CD4-positive, CD25-positive, alpha-beta regulatory T cell (primary cell): ENCODE measurements at regions not wholly inside any gene's neighbourhood (a gene's known extent, or its start where the extent isn't known, plus 50 kb on each side); places are given as distances from the start of the nearest gene placed in this dataset.

Experiments used
- ATAC-seq, 2 donors: fragments of 150-1000 bp; cut with Tn5 transposase; one replicate each; pipeline ENCODE4 v1.10.0; 2021; ENCODE audit warnings: low read depth in 2 of 2, moderate number of reproducible peaks in 2 of 2, moderate library complexity in 1 of 2
- DNase-seq, 3 donors: peaks; one replicate each; pipeline versions ENCODE4 v3.0.0 to v3.0.0-alpha.2; 2012 to 2022; ENCODE audit warnings: mixed read lengths in 1 of 3
- H3K27ac ChIP-seq: one replicate; pipeline ENCODE4 v1.7.0; 2013; ENCODE audit warnings: mild to moderate bottlenecking, low read length; ENCODE audit not compliant: insufficient read depth, poor library complexity, severe bottlenecking
- H3K27me3 ChIP-seq: one replicate; pipeline ENCODE4 v1.7.0; 2013; ENCODE audit warnings: low read length; ENCODE audit not compliant: control insufficient read depth, insufficient read depth
- H3K36me3 ChIP-seq: one replicate; pipeline ENCODE4 v1.7.0; 2013; ENCODE audit warnings: mild to moderate bottlenecking, low read length, moderate library complexity; ENCODE audit not compliant: control insufficient read depth, insufficient read depth
- H3K4me1 ChIP-seq: 2 replicates; pipeline ENCODE4 v1.7.0; 2013; ENCODE audit warnings: mild to moderate bottlenecking, low read length; ENCODE audit not compliant: insufficient read depth, control insufficient read depth, poor library complexity, severe bottlenecking
- H3K4me3 ChIP-seq: one replicate; pipeline ENCODE4 v1.7.0; 2013; ENCODE audit warnings: low read depth, mild to moderate bottlenecking, low read length, moderate library complexity
- H3K9me3 ChIP-seq, 2 experiments: 1 replicate in 1 of 2; 2 replicates in 1 of 2; pipeline ENCODE4 v1.7.0; 2013; ENCODE audit warnings: low read length in 2 of 2, mild to moderate bottlenecking in 1 of 2, moderate library complexity in 1 of 2; ENCODE audit not compliant: control insufficient read depth in 2 of 2
- H3K27ac Mint-ChIP-seq, 3 donors: one replicate each; pipeline ENCODE4 v1.8.0; 2020 to 2022; ENCODE audit warnings: mild to moderate bottlenecking in 3 of 3, mixed read lengths in 3 of 3, moderate library complexity in 2 of 3
- H3K27me3 Mint-ChIP-seq: one replicate; pipeline ENCODE4 v1.8.0; 2022; ENCODE audit warnings: mild to moderate bottlenecking, mixed read lengths
- H3K36me3 Mint-ChIP-seq: one replicate; pipeline ENCODE4 v1.8.0; 2020; ENCODE audit warnings: mixed read lengths
- H3K4me1 Mint-ChIP-seq, 4 donors: one replicate each; pipeline ENCODE4 v1.8.0; 2020 to 2022; ENCODE audit warnings: mixed read lengths in 4 of 4, mild to moderate bottlenecking in 1 of 4
- H3K4me3 Mint-ChIP-seq, 4 donors: one replicate each; pipeline ENCODE4 v1.8.0; 2020 to 2022; ENCODE audit warnings: mild to moderate bottlenecking in 4 of 4, mixed read lengths in 4 of 4, moderate library complexity in 3 of 4
- H3K9me3 Mint-ChIP-seq, 7 donors: one replicate each; pipeline ENCODE4 v1.8.0; 2020 to 2022; ENCODE audit warnings: mixed read lengths in 7 of 7, mild to moderate bottlenecking in 3 of 7, moderate library complexity in 2 of 7

DNA sequence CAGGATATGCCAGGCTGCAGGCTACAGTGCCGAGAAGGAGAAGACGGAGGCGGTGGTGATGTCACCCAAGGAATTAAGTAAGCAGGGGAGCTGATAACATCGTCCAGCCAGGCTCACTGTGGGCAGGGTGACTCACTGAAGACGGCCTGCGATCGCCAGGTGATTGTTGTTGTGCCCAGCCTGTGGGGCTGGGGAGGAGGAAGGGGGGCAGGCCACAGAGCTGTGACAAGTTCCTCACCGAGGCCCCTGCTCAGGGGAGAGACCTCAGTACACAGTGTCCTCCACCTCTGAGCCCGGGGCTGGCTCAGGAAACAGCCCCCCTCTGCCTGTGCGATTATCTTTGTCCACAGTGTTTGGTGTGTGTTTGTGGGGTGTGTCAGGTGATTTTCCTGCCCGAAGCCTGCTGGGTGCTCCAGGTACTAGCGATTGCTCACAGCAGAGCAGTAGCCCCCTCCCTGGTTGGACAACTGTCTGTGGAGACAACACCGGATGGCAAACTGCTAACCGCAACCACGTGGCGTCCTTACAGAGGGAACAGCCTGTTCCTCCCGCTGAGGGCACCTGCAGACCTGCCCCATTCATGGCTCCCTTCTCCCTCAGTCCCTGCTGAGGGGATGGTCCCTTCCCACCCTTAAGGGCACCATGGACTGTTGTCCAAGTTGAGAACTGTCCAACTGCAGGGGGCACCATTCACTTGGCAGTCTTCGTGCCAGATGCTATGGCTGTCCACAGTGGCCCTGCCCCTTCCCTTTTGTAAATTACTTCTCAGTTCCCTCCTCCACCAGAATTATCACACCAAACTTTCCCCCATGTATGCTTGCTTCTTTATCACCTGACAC lies 95.1 kb downstream of the ZFP36L2 start:
- peak; percentile 51 to 55 for ATAC-seq
- no peaks in the 10 kb centered on the region for H3K9me3 Mint-ChIP-seq
- peak; percentile 70 to 91 (median 82) for DNase-seq
- peak overlapping the region; percentile 64 to 85 (median 76) for H3K4me3 Mint-ChIP-seq
- Histone ChIP-seq H3K4me1 (peaks cover 91% of the 10 kb centered on the region), H3K27me3 (no peaks in the 10 kb centered on the region), H3K27ac (peak overlapping the region; percentile 91), H3K4me3 (peak overlapping the region; percentile 70), H3K9me3 (no peaks in the 10 kb centered on the region), H3K36me3 (no peaks in the 10 kb centered on the region)
- no peaks in the 10 kb centered on the region for H3K36me3 Mint-ChIP-seq
- H3K4me1 Mint-ChIP-seq, result peaks cover 35 to 92% (median 67%) of the 10 kb centered on the region in 4 donors
- peak overlapping the region; percentile 99 to 100 (median 99) for H3K27ac Mint-ChIP-seq
- peaks cover 1% of the 10 kb centered on the region for H3K27me3 Mint-ChIP-seq

DNA sequence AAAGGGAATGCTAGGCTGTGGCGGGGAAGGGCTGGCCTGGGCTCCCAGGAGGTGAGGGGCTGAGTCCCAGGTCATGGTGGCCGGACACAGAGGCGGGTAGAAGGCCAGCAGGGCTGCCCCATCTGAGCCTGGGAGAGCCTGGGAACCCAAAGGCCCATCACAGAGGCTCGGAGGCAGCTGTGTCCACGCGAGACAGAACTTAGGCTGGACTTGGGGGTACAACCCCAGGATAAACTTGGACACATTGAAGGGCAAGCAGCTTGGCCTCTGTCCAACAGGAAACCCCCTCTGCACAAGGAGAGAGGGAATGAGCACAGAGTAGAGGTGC lies 95.9 kb downstream of the ZFP36L2 start:
- H3K4me1 Mint-ChIP-seq, result peaks cover 31 to 88% (median 64%) of the 10 kb centered on the region in 4 donors
- no peaks in the 10 kb centered on the region for H3K36me3 Mint-ChIP-seq
- H3K4me3 Mint-ChIP-seq, result peak overlapping the region; percentile 66 to 85 (median 78)
- Histone ChIP-seq H3K4me3 (peak overlapping the region; percentile 19), H3K4me1 (peaks cover 83% of the 10 kb centered on the region), H3K36me3 (no peaks in the 10 kb centered on the region), H3K9me3 (no peaks in the 10 kb centered on the region), H3K27ac (peak overlapping the region; percentile 91), H3K27me3 (no peaks in the 10 kb centered on the region)
- no peak for DNase-seq
- peaks cover 8% of the 10 kb centered on the region for H3K27me3 Mint-ChIP-seq
- H3K27ac Mint-ChIP-seq, result peak overlapping the region; percentile 99 to 100 (median 99)
- H3K9me3 Mint-ChIP-seq, result no peaks in the 10 kb centered on the region
- ATAC-seq, result no peak

DNA sequence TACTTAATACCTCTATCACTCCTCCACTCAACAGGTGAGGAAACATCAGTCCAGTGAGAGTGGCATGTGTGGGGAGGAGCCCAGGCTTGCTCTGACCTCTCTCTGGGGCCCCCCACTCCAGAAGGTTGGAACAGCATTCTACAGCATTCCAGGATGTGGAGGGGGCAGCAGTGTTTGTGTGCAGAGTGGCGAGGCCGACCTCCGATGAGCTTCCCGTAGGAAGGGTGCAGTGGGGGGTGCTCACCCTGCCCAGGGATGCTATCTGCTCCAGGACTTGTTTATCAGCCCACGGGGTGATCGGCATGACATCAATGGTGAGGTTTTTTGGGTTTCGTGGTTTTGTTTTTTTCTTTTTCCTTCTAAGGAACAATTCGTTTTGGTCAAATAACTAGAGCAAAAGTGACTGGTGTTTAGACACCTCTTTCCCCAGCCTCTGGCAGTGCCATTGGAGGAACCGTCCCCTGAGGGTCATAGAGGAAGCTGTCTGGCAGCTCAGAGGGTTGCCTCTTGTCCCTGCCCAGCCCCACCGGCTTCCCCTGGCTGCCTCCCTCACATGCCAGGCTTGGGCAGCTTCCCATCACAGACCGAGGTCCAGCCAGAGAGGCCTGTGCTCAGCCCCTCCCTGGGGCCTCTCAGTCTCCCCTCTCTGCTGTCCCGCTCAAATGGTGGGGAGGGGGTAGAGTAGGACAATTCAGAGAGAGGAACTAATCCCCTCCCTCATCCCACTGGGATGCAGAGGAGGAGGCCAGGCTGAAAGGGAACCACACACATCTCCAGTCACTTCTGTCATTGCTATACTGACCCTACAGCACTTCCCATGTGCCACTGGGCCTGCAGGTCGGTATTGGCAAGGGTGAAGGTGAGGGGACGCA lies 96.5 kb downstream of the ZFP36L2 start:
- Mint-ChIP-seq H3K36me3 (no peaks in the 10 kb centered on the region), H3K4me1 (peaks cover 31 to 82% (median 61%) of the 10 kb centered on the region in 4 donors), H3K27me3 (peaks cover 8% of the 10 kb centered on the region), H3K27ac (peak overlapping the region; percentile 99 to 100 (median 99)), H3K4me3 (peak overlapping the region; percentile 66 to 79 (median 74)), H3K9me3 (no peaks in the 10 kb centered on the region)
- Histone ChIP-seq H3K4me1 (peaks cover 77% of the 10 kb centered on the region), H3K27ac (peak overlapping the region; percentile 91), H3K9me3 (no peaks in the 10 kb centered on the region), H3K27me3 (no peaks in the 10 kb centered on the region), H3K4me3 (no peak overlapping the region), H3K36me3 (no peaks in the 10 kb centered on the region)
- no peak for DNase-seq
- no peak for ATAC-seq

DNA sequence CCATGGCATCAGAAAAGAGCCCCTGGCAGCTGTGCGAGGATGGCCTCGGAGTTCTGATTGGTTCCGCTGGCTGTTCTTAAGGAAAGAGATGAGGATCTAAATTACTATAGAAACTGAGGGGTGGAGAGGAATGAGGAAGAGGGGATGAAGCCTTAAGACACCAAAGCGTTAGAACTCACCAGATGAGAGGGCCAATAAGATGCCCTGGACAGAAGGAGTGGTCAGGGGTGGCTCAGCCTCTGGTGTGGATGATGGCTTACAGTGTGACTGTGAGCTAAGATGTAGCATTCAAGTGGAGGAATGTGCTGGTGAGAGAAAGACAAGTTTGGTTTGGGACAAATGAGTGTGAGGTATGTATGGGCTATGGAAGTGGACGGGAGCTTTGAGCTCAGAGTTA lies 97.8 kb downstream of the ZFP36L2 start:
- no peak overlapping the region for H3K4me3 ChIP-seq
- Mint-ChIP-seq H3K4me3 (peak overlapping the region in 3 of 4 donors; percentile 12 to 66 (median 56)), H3K4me1 (peaks cover 26 to 79% (median 53%) of the 10 kb centered on the region in 4 donors), H3K9me3 (no peaks in the 10 kb centered on the region), H3K27ac (peak overlapping the region; percentile 99 to 100 (median 99)), H3K27me3 (peaks cover 8% of the 10 kb centered on the region), H3K36me3 (no peaks in the 10 kb centered on the region)
- ATAC-seq (no peak), DNase-seq (no peak)
- H3K27me3 ChIP-seq, result no peaks in the 10 kb centered on the region
- H3K4me1 ChIP-seq, result peaks cover 64% of the 10 kb centered on the region
- peak overlapping the region; percentile 91 for H3K27ac ChIP-seq
- no peaks in the 10 kb centered on the region for H3K9me3 ChIP-seq
- H3K36me3 ChIP-seq, result no peaks in the 10 kb centered on the region

DNA sequence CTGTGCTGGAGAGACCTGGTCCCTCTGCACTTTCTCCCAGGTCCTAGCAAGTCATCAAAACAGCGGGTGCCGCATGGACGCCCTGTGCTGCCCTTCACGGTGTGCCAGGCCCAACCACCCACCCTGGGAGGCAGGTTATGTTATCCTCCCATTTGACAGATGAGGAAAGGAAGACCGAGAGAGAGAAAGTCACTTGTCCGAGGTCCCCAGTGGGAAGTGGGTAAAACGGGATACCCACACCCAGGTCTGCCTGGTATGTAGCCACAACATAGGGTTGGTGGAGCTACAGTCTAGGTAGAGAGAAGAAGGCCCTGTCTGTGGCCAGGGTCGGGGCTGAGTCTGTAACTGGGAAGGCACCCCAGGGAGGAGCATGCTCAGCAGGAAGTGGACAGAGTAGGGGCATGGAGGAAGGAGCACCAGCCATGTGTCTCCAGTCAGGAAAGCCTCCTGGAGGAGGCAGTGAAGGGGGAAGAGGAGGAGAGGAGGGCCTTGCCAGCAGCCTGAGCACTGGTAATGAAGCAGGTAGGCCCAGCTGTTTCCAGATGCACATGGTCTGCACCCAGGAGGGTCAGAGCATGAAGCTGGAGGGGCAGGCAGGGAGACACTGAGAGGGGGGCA lies 98.4 kb downstream of the ZFP36L2 start:
- Histone ChIP-seq H3K4me1 (peaks cover 59% of the 10 kb centered on the region), H3K36me3 (no peaks in the 10 kb centered on the region), H3K4me3 (no peak overlapping the region), H3K27me3 (no peaks in the 10 kb centered on the region), H3K27ac (peak overlapping the region; percentile 38), H3K9me3 (no peaks in the 10 kb centered on the region)
- Mint-ChIP-seq H3K27ac (peak overlapping the region; percentile 99 to 100 (median 99)), H3K9me3 (no peaks in the 10 kb centered on the region), H3K27me3 (peaks cover 8% of the 10 kb centered on the region), H3K4me1 (peaks cover 25 to 73% (median 49%) of the 10 kb centered on the region in 4 donors), H3K4me3 (peak overlapping the region; percentile 12 to 84 (median 54)), H3K36me3 (no peaks in the 10 kb centered on the region)
- no peak for DNase-seq
- ATAC-seq, result no peak

DNA sequence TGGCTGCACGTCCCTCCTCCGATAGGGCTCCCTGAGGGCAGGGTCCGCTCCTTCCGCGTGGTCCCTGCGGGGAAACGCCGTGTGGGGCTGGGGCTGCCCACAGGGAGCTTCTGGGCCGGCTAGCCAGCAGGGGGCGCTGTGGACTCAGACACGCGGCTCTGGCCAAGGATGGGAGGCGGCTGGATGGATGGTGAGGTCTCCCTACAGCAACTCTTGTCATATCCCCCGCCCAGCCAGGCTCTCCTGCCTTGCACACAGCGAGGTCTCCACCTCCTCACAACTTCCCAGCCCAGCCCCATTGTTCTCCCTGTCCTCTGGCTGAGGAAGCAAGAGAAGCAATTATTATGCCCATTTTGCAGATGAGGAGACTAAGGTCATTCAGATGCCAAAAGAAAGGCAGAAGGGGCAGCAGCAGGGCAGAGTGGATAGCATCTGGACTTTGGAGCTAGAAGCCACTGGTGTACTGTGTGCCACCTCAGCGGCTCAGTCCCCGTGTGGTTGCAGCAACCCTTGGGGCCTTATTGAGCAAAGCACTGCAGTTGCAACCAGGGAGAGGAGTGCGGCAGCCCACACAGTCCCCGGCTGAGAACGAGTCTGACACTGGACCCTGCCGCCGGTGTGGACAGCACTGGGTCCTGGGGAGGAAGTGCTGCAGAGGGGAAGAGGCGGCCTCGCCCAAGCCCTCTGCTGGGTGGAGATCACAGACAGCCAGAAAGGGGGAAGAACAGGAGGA lies 99.0 kb downstream of the ZFP36L2 start:
- peak; percentile 40 to 50 for ATAC-seq
- peak overlapping the region in 2 of 4 donors; percentile 43 to 66 for H3K4me3 Mint-ChIP-seq

DNA sequence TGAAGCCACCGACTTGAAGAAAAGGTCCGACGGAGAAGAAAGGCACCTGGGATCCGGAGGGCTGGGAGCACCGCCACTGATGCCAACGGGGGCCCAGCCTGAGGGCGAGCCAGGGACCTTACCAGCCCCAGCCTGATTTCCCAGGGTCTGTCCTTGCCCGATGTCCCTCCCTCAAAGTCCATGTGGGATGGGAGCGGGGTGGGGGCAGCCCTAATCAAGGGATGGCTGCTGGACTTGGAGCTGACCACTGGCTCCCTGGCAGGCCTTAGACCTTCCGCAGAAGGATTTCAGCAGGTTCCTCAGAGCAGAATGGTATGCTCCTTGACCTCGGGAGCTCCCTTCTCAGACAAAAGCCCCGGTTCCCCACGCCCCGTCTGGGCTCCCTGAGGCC lies 99.6 kb downstream of the ZFP36L2 start:
- peaks cover 24 to 61% (median 45%) of the 10 kb centered on the region in 4 donors for H3K4me1 Mint-ChIP-seq
- DNase-seq (no peak), ATAC-seq (no peak)
- Histone ChIP-seq H3K4me1 (peaks cover 46% of the 10 kb centered on the region), H3K9me3 (no peaks in the 10 kb centered on the region), H3K27ac (no peak overlapping the region), H3K27me3 (no peaks in the 10 kb centered on the region), H3K4me3 (no peak overlapping the region), H3K36me3 (no peaks in the 10 kb centered on the region)
- H3K36me3 Mint-ChIP-seq, result no peaks in the 10 kb centered on the region
- H3K27ac Mint-ChIP-seq, result no peak overlapping the region
- no peak overlapping the region for H3K4me3 Mint-ChIP-seq
- H3K27me3 Mint-ChIP-seq, result peaks cover 8% of the 10 kb centered on the region
- no peaks in the 10 kb centered on the region for H3K9me3 Mint-ChIP-seq

More for the DNA sequence above, 99.0 kb downstream of the ZFP36L2 start:
- Histone ChIP-seq H3K27me3 (no peaks in the 10 kb centered on the region), H3K27ac (peak overlapping the region; percentile 38), H3K9me3 (no peaks in the 10 kb centered on the region), H3K36me3 (no peaks in the 10 kb centered on the region), H3K4me3 (no peak overlapping the region), H3K4me1 (peaks cover 52% of the 10 kb centered on the region)
- H3K4me1 Mint-ChIP-seq, result peaks cover 25 to 67% (median 48%) of the 10 kb centered on the region in 4 donors
- no peaks in the 10 kb centered on the region for H3K36me3 Mint-ChIP-seq
- H3K9me3 Mint-ChIP-seq, result no peaks in the 10 kb centered on the region
- DNase-seq, result peak; percentile 74 to 84 (median 78)
- H3K27ac Mint-ChIP-seq, result peak overlapping the region; percentile 99 to 100 (median 99)
- H3K27me3 Mint-ChIP-seq, result peaks cover 8% of the 10 kb centered on the region
